ENCODE measurements at regions not wholly inside any gene's neighbourhood (a gene's known extent, or its start where the extent isn't known, plus 50 kb on each side); places are given as distances from the start of the nearest gene placed in this dataset.

GRCh38 chr5:53309653-53310052 lies 170.8 kb upstream of the FST start:
- Mint-ChIP-seq H3K9me3 (peaks cover 43% of the 10 kb centered on the region), H3K4me3 (no peak overlapping the region), H3K27me3 (no peaks in the 10 kb centered on the region), H3K27ac (no peak overlapping the region), H3K4me1 (ENCODE audit: low read depth) (no peaks in the 10 kb centered on the region), H3K36me3 (ENCODE audit: low read depth) (no peaks in the 10 kb centered on the region)
- intact Hi-C loops (cut with micrococcal nuclease), result no loop called here

- Mint-ChIP-seq H3K4me1 (ENCODE audit: low read depth) (no peaks in the 10 kb centered on the region), H3K27me3 (no peaks in the 10 kb centered on the region), H3K36me3 (ENCODE audit: low read depth) (no peaks in the 10 kb centered on the region), H3K27ac (no peak overlapping the region), H3K9me3 (peaks cover 50% of the 10 kb centered on the region), H3K4me3 (no peak overlapping the region)
- intact Hi-C loops (cut with micrococcal nuclease), result no loop called here
These were observed 168.7 kb upstream of the FST start for GRCh38 chr5:53311681-53312080.

DNA sequence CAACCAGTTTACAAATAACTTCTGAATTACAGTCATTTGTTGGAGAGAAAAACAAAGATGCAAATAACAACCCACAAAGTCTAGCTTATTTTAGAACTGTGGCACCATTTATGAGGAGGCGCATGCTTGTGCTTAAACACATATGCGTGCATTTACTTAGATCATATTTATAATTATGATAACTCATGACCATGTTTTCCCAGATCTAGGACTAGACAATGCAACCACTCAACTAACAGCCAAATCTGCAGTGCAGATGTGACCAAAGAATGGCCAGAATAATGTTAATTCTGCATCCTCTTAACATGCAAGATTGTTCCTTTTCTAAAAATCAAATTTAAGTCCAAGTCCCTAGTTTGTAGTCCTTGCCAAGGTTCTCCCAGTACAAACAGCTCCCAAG lies 167.3 kb upstream of the FST start:
- H3K27ac Mint-ChIP-seq, result no peak overlapping the region
- no peaks in the 10 kb centered on the region for H3K36me3 Mint-ChIP-seq (ENCODE audit: low read depth)

GRCh38 chr5:53318303-53318702 lies 162.1 kb upstream of the FST start:
- no peaks in the 10 kb centered on the region for H3K27me3 Mint-ChIP-seq
- no peak overlapping the region for H3K27ac Mint-ChIP-seq
- no peaks in the 10 kb centered on the region for H3K36me3 Mint-ChIP-seq (ENCODE audit: low read depth)
- H3K4me1 Mint-ChIP-seq (ENCODE audit: low read depth), result no peaks in the 10 kb centered on the region
- H3K4me3 Mint-ChIP-seq, result no peak overlapping the region
- H3K9me3 Mint-ChIP-seq, result peaks cover 12% of the 10 kb centered on the region
- intact Hi-C loops (cut with micrococcal nuclease), result no loop called here

More for the DNA sequence above, 167.3 kb upstream of the FST start:
- Mint-ChIP-seq H3K4me1 (ENCODE audit: low read depth) (no peaks in the 10 kb centered on the region), H3K4me3 (no peak overlapping the region), H3K27me3 (no peaks in the 10 kb centered on the region), H3K9me3 (peaks cover 37% of the 10 kb centered on the region)
- intact Hi-C loops (cut with micrococcal nuclease), result no loop called here

DNA sequence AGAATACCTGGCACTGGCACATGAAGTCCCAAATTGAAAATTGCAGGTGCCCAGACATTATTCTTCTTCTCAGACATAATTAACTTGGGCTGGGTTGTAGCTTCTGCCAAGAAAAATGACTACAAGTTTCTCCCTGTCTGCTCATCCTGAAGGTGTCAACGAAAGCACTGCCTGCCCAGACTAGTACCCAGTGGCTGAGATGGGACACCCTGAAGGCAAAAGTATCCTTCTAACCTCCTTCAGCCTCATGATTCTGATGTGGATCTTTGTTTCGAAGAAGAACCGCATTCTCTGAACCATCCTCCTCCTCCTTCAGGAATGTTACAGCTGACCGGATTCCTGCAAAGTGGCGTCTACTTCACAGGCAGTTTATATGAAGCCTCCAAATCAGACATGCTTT lies 161.1 kb upstream of the FST start:
- H3K27ac Mint-ChIP-seq, result no peak overlapping the region
- no peaks in the 10 kb centered on the region for H3K36me3 Mint-ChIP-seq (ENCODE audit: low read depth)
- intact Hi-C loops (cut with micrococcal nuclease), result no loop called here
- H3K9me3 Mint-ChIP-seq, result peaks cover 12% of the 10 kb centered on the region
- H3K27me3 Mint-ChIP-seq, result no peaks in the 10 kb centered on the region
- no peaks in the 10 kb centered on the region for H3K4me1 Mint-ChIP-seq (ENCODE audit: low read depth)
- H3K4me3 Mint-ChIP-seq, result no peak overlapping the region

DNA sequence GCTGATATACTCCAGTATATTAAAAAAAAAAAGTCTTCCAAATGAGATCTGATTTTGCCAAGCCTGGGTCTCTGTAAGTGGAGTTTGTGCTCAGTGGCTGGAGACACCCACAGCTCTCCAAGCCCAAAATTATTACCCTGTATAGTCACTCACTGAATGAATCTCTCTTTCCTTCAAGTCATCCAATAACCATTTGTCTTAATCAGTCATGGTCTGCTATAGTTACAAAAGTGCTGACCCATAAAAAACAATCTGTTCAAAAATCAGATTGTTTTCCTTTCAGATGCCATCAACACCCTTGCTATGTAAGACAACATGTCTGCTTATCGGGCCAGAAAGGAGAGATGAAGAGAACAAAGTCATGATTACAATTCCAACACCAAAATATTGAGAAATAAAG lies 159.4 kb upstream of the FST start:
- Mint-ChIP-seq H3K9me3 (peaks cover 1% of the 10 kb centered on the region), H3K27ac (no peak overlapping the region), H3K4me3 (no peak overlapping the region), H3K36me3 (ENCODE audit: low read depth) (no peaks in the 10 kb centered on the region), H3K27me3 (no peaks in the 10 kb centered on the region), H3K4me1 (ENCODE audit: low read depth) (no peaks in the 10 kb centered on the region)
- intact Hi-C loops (cut with micrococcal nuclease), result no loop called here

GRCh38 chr5:53321721-53322120 lies 158.7 kb upstream of the FST start:
- H3K9me3 Mint-ChIP-seq, result no peaks in the 10 kb centered on the region
- intact Hi-C loops (cut with micrococcal nuclease), result no loop called here

GRCh38 chr5:53322257-53322656 lies 158.2 kb upstream of the FST start:
- H3K36me3 Mint-ChIP-seq (ENCODE audit: low read depth), result no peaks in the 10 kb centered on the region
- H3K4me1 Mint-ChIP-seq (ENCODE audit: low read depth), result no peaks in the 10 kb centered on the region
- H3K27me3 Mint-ChIP-seq, result no peaks in the 10 kb centered on the region
- intact Hi-C loops (cut with micrococcal nuclease), result no loop called here
- H3K9me3 Mint-ChIP-seq, result no peaks in the 10 kb centered on the region
- no peak overlapping the region for H3K27ac Mint-ChIP-seq
- H3K4me3 Mint-ChIP-seq, result no peak overlapping the region

More at GRCh38 chr5:53321721-53322120, 158.7 kb upstream of the FST start:
- Mint-ChIP-seq H3K4me1 (ENCODE audit: low read depth) (no peaks in the 10 kb centered on the region), H3K36me3 (ENCODE audit: low read depth) (no peaks in the 10 kb centered on the region), H3K27ac (no peak overlapping the region), H3K4me3 (no peak overlapping the region), H3K27me3 (no peaks in the 10 kb centered on the region)

DNA sequence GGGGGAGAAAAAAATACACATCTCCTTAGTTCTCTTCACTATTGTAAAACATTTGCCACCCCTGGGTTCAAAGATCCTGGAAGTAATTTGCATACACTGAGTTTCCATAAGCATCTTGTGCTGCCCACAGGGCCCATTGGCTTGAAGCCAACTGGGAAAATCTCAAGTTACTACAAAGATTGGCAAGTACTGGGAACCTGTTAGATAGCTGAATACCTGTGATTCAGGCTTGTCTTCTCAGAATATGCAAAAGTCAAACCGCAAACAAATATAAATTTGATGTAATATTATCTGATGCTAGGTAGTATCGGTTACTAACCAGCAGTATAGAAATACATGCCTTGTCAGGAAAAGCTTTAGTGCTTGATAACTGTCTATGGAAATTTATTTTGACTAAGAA lies 156.9 kb upstream of the FST start:
- no peak overlapping the region for H3K27ac Mint-ChIP-seq
- intact Hi-C loops (cut with micrococcal nuclease), result no loop called here
- H3K9me3 Mint-ChIP-seq, result no peaks in the 10 kb centered on the region
- H3K27me3 Mint-ChIP-seq, result no peaks in the 10 kb centered on the region
- no peaks in the 10 kb centered on the region for H3K36me3 Mint-ChIP-seq (ENCODE audit: low read depth)
- H3K4me3 Mint-ChIP-seq, result no peak overlapping the region
- H3K4me1 Mint-ChIP-seq (ENCODE audit: low read depth), result no peaks in the 10 kb centered on the region

DNA sequence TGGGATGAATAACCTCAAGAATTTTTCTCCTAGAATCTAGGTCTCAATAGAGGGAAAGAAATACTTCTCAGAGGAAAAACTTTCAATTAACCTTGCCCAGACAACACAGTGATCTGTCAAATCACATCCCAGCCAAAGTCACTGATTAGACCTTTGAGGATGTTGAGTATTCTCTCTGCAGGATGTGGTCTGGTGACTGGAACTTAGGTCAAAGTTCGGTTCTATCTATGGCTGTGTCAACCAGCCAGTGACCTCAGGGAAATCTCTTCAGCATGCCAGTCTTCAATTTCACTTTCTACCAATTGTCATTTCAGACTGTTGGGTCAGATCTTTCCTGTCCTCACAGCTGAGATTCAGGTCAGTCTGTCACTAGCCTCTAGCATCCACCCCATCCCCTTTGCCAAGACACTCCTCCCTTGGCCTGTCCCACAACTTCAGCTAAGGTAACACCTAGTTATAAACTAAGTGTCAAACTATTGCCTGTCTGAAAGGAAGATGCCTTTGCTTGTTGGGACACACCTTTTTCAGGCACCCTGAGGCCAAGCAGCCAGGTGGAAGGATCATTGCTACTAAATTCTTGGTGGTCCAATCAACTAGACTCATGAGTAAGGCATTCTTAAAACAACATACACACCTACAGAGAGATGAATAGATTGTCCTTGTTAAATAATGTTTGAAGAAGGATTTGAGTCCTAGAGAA lies 156.3 kb upstream of the FST start:
- no peak overlapping the region for H3K27ac Mint-ChIP-seq
- no peaks in the 10 kb centered on the region for H3K36me3 Mint-ChIP-seq (ENCODE audit: low read depth)
- intact Hi-C loops (cut with micrococcal nuclease), result no loop called here
- H3K4me1 Mint-ChIP-seq (ENCODE audit: low read depth), result no peaks in the 10 kb centered on the region
- H3K4me3 Mint-ChIP-seq, result no peak overlapping the region
- no peaks in the 10 kb centered on the region for H3K9me3 Mint-ChIP-seq
- H3K27me3 Mint-ChIP-seq, result peaks cover 2% of the 10 kb centered on the region

- Mint-ChIP-seq H3K27me3 (peaks cover 2% of the 10 kb centered on the region), H3K27ac (no peak overlapping the region)
These were observed 153.8 kb upstream of the FST start for GRCh38 chr5:53326424-53327153.

GRCh38 chr5:53327811-53328334 lies 152.6 kb upstream of the FST start:
- Mint-ChIP-seq H3K27me3 (peaks cover 2% of the 10 kb centered on the region), H3K4me3 (no peak overlapping the region), H3K36me3 (ENCODE audit: low read depth) (no peaks in the 10 kb centered on the region), H3K9me3 (peaks cover 7% of the 10 kb centered on the region), H3K27ac (no peak overlapping the region), H3K4me1 (ENCODE audit: low read depth) (no peaks in the 10 kb centered on the region)
- intact Hi-C loops (cut with micrococcal nuclease), result no loop called here

More at GRCh38 chr5:53326424-53327153, 153.8 kb upstream of the FST start:
- Mint-ChIP-seq H3K9me3 (peaks cover 7% of the 10 kb centered on the region), H3K4me1 (ENCODE audit: low read depth) (no peaks in the 10 kb centered on the region), H3K4me3 (no peak overlapping the region), H3K36me3 (ENCODE audit: low read depth) (no peaks in the 10 kb centered on the region)
- intact Hi-C loops (cut with micrococcal nuclease), result no loop called here

- Mint-ChIP-seq H3K4me3 (no peak overlapping the region), H3K9me3 (peaks cover 7% of the 10 kb centered on the region), H3K4me1 (ENCODE audit: low read depth) (peaks cover 11% of the 10 kb centered on the region), H3K27me3 (peaks cover 2% of the 10 kb centered on the region), H3K27ac (no peak overlapping the region), H3K36me3 (ENCODE audit: low read depth) (no peaks in the 10 kb centered on the region)
- intact Hi-C loops (cut with micrococcal nuclease), result no loop called here
These were observed 149.9 kb upstream of the FST start for GRCh38 chr5:53330491-53330890.

GRCh38 chr5:53331463-53331862 lies 149.0 kb upstream of the FST start:
- intact Hi-C loops (cut with micrococcal nuclease), result no loop called here
- Mint-ChIP-seq H3K27ac (no peak overlapping the region), H3K27me3 (peaks cover 2% of the 10 kb centered on the region), H3K4me1 (ENCODE audit: low read depth) (peaks cover 11% of the 10 kb centered on the region), H3K4me3 (no peak overlapping the region), H3K36me3 (ENCODE audit: low read depth) (no peaks in the 10 kb centered on the region), H3K9me3 (peaks cover 7% of the 10 kb centered on the region)

All from dendritic cell treated with granulocyte-macrophage colony-stimulating factor and Interleukin-4, amounts not matched to agents 40 ng/mL and 50 ng/mL, for 4 days (primary cell).